Glutamatergic neuron (in vitro differentiated cells): ENCODE measurements at regions not wholly inside any gene's neighbourhood (a gene's known extent, or its start where the extent isn't known, plus 50 kb on each side); places are given as distances from the start of the nearest gene placed in this dataset.

Experiments used
- DNase-seq: peaks from one replicate; pipeline ENCODE4 v3.0.0; 2022
- H3K27ac Mint-ChIP-seq: one replicate; pipeline ENCODE4 v1.8.0; 2020; ENCODE audit warnings: mild to moderate bottlenecking, mixed read lengths, inconsistent platforms; ENCODE audit not compliant: unreplicated experiment
- H3K27me3 Mint-ChIP-seq: one replicate; pipeline ENCODE4 v1.8.0; 2020; ENCODE audit warnings: mild to moderate bottlenecking, moderate library complexity, mixed read lengths, inconsistent platforms; ENCODE audit not compliant: unreplicated experiment
- H3K36me3 Mint-ChIP-seq: one replicate; pipeline ENCODE4 v1.8.0; 2020; ENCODE audit warnings: mild to moderate bottlenecking, mixed read lengths, inconsistent platforms; ENCODE audit not compliant: unreplicated experiment
- H3K4me1 Mint-ChIP-seq: one replicate; pipeline ENCODE4 v1.8.0; 2020; ENCODE audit warnings: mild to moderate bottlenecking, low read depth, mixed read lengths, inconsistent platforms; ENCODE audit not compliant: unreplicated experiment
- H3K4me3 Mint-ChIP-seq: one replicate; pipeline ENCODE4 v1.8.0; 2020; ENCODE audit warnings: mild to moderate bottlenecking, mixed read lengths, inconsistent platforms; ENCODE audit not compliant: unreplicated experiment
- H3K9me3 Mint-ChIP-seq: one replicate; pipeline ENCODE4 v1.8.0; 2020; ENCODE audit warnings: mild to moderate bottlenecking, moderate library complexity, mixed read lengths, inconsistent platforms; ENCODE audit not compliant: unreplicated experiment
- TF ChIP-seq, protein P1 (sequence below): fragments of 200-600 bp; sonication (generic); IDR thresholded peaks from one replicate; pipeline ENCODE4 v1.5.0; 2021; ENCODE audit not compliant: partially characterized antibody, unreplicated experiment

DNA sequence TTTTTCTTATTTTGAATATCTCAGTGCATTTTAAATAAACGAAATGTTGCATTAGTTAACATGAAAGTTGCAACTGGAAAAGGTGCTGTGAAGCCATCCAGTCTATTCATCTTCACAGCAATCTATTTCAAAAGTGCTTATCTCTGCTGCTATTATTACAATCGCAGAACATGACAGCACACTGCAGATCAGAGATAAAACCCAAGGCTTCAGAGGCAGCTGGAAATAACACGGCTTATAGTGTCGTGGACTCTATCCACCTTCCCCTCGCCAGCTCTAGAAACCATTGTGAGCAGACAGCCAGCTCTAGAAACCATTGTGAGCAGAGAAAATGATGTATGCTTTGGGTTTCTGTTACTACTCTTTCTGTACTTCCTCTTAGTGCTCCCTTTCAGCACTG, 1140.8 kb upstream of the CELF4 start:
- no peaks in the 10 kb centered on the region for H3K36me3 Mint-ChIP-seq
- TF ChIP-seq, protein P1, sequence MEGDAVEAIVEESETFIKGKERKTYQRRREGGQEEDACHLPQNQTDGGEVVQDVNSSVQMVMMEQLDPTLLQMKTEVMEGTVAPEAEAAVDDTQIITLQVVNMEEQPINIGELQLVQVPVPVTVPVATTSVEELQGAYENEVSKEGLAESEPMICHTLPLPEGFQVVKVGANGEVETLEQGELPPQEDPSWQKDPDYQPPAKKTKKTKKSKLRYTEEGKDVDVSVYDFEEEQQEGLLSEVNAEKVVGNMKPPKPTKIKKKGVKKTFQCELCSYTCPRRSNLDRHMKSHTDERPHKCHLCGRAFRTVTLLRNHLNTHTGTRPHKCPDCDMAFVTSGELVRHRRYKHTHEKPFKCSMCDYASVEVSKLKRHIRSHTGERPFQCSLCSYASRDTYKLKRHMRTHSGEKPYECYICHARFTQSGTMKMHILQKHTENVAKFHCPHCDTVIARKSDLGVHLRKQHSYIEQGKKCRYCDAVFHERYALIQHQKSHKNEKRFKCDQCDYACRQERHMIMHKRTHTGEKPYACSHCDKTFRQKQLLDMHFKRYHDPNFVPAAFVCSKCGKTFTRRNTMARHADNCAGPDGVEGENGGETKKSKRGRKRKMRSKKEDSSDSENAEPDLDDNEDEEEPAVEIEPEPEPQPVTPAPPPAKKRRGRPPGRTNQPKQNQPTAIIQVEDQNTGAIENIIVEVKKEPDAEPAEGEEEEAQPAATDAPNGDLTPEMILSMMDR = no peak
- no peaks in the 10 kb centered on the region for H3K27me3 Mint-ChIP-seq
- no peaks in the 10 kb centered on the region for H3K4me1 Mint-ChIP-seq
- H3K27ac Mint-ChIP-seq = no peak overlapping the region
- DNase-seq = no peak
- H3K9me3 Mint-ChIP-seq = peaks cover 2% of the 10 kb centered on the region
- no peak overlapping the region for H3K4me3 Mint-ChIP-seq

DNA sequence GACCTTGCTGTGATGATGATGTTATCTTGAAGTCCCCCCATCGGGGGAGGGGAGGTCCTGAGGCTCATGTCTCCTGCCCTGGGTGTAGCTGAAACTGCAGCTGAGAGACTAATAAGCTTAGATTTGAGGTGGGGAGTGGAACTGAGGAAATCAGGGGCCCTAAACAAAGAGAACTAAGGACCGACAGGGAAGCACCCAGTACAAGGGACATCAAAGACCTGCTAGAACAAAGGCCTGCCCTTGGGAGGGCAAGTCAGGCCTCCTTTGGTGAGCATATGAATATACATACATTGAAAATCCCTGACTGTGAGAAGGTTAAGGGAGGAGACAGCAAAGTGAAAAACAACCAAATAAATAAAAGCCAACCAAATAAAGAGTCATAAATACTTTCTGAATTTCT, 1132.5 kb upstream of the CELF4 start:
- no peaks in the 10 kb centered on the region for H3K36me3 Mint-ChIP-seq
- H3K27ac Mint-ChIP-seq = no peak overlapping the region
- TF ChIP-seq, protein P1 = no peak
- H3K27me3 Mint-ChIP-seq = no peaks in the 10 kb centered on the region
- H3K4me3 Mint-ChIP-seq = no peak overlapping the region
- H3K9me3 Mint-ChIP-seq = peaks cover 2% of the 10 kb centered on the region
- H3K4me1 Mint-ChIP-seq = no peaks in the 10 kb centered on the region
- DNase-seq = no peak

DNA sequence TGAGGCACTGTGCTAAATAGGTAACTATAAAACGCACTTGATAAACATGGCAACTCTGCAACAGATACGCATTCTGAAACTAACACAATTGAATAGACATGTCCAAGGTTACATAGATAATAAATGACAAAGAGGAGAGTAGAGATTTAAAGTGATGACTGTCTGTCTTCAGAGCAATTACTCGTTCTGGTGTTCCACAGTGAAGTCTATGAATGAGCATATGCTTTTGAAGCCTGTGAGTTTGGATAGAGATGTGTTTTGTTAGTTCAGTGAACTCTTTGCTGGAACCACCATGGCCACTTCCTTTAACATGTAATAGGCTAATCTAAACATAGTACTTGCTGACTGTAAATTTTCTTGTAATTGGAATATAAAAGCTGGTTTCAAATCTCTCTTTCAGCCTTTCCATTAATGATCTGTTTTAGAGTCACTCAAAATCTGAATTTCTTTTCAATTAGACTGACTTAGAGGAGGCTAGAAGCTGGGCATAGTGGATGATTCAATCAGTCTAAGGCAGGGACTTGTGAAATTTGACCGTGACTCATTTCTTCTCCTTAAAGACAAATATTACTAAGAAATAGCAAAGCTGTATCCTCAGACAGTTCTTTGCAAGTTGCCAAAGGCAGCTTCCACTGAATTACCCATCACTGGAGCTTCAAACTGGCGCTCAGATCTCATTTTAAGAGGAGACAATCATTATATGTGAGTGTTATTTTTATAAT, 1130.1 kb upstream of the CELF4 start:
- Mint-ChIP-seq H3K4me1 (no peaks in the 10 kb centered on the region), H3K36me3 (no peaks in the 10 kb centered on the region), H3K27ac (no peak overlapping the region), H3K9me3 (no peaks in the 10 kb centered on the region), H3K4me3 (no peak overlapping the region), H3K27me3 (no peaks in the 10 kb centered on the region)
- DNase-seq = no peak
- TF ChIP-seq, protein P1 = no peak

DNA sequence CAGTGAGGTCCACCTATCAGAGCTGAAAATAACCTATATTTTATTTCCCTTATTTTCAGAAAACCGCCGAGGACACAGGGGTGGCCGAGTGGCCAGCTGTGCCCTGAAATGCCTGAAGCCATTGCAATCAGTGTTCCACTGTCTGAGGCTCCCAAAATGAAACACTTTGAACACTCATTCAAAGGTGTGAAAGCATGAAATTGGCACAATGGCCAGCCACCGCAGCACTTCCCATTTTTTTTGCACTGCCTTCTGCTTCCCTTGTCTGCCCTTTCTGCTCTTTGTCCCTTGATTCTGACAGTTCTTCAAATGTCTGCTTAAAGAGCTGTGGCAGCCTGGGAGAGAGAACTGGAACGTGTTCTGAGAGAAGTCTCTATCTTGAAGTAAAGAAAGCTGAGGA, 1127.5 kb upstream of the CELF4 start:
- H3K4me1 Mint-ChIP-seq = no peaks in the 10 kb centered on the region
- H3K27ac Mint-ChIP-seq = no peak overlapping the region
- no peaks in the 10 kb centered on the region for H3K9me3 Mint-ChIP-seq
- no peak for DNase-seq
- H3K27me3 Mint-ChIP-seq = no peaks in the 10 kb centered on the region
- H3K4me3 Mint-ChIP-seq = no peak overlapping the region
- TF ChIP-seq, protein P1 = no peak
- no peaks in the 10 kb centered on the region for H3K36me3 Mint-ChIP-seq

DNA sequence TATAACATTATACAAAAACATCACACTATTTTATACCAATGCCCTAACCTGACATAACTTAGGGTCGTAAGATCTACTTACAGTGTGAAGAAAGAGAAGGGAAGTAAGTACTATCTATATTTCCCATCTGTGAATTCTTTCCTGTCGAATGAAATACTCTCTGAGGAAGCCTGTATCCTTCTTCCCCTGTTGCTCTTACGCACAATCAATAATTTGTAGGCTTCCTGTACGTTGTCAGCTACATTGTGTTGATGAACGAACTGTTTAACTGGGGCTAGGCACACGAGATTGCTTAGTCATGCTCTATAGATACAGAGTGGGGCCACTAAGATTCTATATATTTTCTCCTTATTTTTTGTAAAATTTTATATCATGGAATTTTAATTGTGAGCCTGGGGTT, 1125.0 kb upstream of the CELF4 start:
- Mint-ChIP-seq H3K27me3 (no peaks in the 10 kb centered on the region), H3K36me3 (no peaks in the 10 kb centered on the region), H3K4me1 (no peaks in the 10 kb centered on the region), H3K27ac (no peak overlapping the region), H3K9me3 (no peaks in the 10 kb centered on the region), H3K4me3 (no peak overlapping the region)
- TF ChIP-seq, protein P1 = no peak
- DNase-seq = no peak
